Progenitor cell of endocrine pancreas (in vitro differentiated cells): ENCODE measurements at regions not wholly inside any gene's neighbourhood (a gene's known extent, or its start where the extent isn't known, plus 50 kb on each side); places are given as distances from the start of the nearest gene placed in this dataset.

Experiments used
- DNase-seq: peaks from one replicate; pipeline ENCODE4 v3.0.0; 2021; ENCODE audit warnings: low spot score; ENCODE audit not compliant: unreplicated experiment
- H3K27ac Mint-ChIP-seq: 2 replicates; pipeline ENCODE4 v1.8.0; 2021; ENCODE audit warnings: mild to moderate bottlenecking, moderate library complexity, mixed read lengths
- H3K27me3 Mint-ChIP-seq: 2 replicates; pipeline ENCODE4 v1.8.0; 2021; ENCODE audit warnings: mixed read lengths
- H3K36me3 Mint-ChIP-seq: 2 replicates; pipeline ENCODE4 v1.8.0; 2022; ENCODE audit warnings: mixed read lengths; ENCODE audit not compliant: insufficient read depth
- H3K4me1 Mint-ChIP-seq: 2 replicates; pipeline ENCODE4 v1.8.0; 2021; ENCODE audit warnings: low read depth, mixed read lengths
- H3K4me3 Mint-ChIP-seq: 2 replicates; pipeline ENCODE4 v1.8.0; 2021; ENCODE audit warnings: low read depth, mild to moderate bottlenecking, moderate library complexity, mixed read lengths
- H3K9me3 Mint-ChIP-seq: 2 replicates; pipeline ENCODE4 v1.8.0; 2021; ENCODE audit warnings: low read depth, mixed read lengths
- TF ChIP-seq, protein P1 (sequence below): fragments of 200-600 bp; sonication (generic); IDR thresholded peaks from one replicate; pipeline ENCODE4 v1.5.0; 2021; ENCODE audit warnings: antibody characterized with exemption, mild to moderate bottlenecking; ENCODE audit not compliant: unreplicated experiment

DNA sequence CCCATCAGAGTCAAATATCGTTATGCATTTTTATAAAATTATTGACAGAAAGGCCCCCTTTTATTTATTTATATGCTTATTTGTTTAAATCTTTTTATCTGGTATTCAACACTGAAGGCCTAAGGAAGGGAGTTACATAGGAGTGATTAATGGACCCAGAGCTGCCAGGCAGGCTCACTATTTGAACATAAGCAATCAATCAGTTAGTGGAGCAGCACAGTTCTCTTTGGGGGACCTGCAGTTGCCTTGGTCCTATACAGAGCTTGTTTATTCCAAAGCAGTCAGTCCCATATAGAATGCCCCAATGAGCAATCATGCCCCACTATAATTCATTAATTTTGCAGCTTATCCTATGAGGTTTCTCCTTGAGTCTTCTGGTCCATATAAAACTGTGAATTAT, 389.4 kb upstream of the GOT2 start:
- no peak for DNase-seq
- Mint-ChIP-seq H3K4me3 (no peak overlapping the region), H3K27ac (peak overlapping the region; percentile 59), H3K36me3 (no peaks in the 10 kb centered on the region), H3K27me3 (no peaks in the 10 kb centered on the region), H3K9me3 (peaks cover 3% of the 10 kb centered on the region), H3K4me1 (peaks cover 32% of the 10 kb centered on the region)
- TF ChIP-seq, protein P1, sequence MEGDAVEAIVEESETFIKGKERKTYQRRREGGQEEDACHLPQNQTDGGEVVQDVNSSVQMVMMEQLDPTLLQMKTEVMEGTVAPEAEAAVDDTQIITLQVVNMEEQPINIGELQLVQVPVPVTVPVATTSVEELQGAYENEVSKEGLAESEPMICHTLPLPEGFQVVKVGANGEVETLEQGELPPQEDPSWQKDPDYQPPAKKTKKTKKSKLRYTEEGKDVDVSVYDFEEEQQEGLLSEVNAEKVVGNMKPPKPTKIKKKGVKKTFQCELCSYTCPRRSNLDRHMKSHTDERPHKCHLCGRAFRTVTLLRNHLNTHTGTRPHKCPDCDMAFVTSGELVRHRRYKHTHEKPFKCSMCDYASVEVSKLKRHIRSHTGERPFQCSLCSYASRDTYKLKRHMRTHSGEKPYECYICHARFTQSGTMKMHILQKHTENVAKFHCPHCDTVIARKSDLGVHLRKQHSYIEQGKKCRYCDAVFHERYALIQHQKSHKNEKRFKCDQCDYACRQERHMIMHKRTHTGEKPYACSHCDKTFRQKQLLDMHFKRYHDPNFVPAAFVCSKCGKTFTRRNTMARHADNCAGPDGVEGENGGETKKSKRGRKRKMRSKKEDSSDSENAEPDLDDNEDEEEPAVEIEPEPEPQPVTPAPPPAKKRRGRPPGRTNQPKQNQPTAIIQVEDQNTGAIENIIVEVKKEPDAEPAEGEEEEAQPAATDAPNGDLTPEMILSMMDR = no peak

DNA sequence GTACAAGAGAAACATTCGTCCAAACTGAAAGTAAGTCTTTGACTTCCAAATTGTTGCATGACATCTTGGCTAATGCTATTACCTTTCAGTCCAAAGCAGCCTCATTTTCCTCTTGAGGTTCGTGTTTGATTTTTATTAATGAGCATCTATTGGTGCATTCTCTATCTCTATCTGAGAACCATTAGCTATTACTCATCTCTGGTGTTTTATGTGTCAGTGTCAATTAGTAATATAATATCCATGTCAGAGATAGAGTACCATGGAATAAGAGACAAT, 388.1 kb upstream of the GOT2 start:
- no peak for DNase-seq
- Mint-ChIP-seq H3K4me1 (peaks cover 32% of the 10 kb centered on the region), H3K9me3 (peaks cover 3% of the 10 kb centered on the region), H3K4me3 (no peak overlapping the region), H3K36me3 (no peaks in the 10 kb centered on the region), H3K27ac (no peak overlapping the region), H3K27me3 (no peaks in the 10 kb centered on the region)
- TF ChIP-seq, protein P1 = no peak

DNA sequence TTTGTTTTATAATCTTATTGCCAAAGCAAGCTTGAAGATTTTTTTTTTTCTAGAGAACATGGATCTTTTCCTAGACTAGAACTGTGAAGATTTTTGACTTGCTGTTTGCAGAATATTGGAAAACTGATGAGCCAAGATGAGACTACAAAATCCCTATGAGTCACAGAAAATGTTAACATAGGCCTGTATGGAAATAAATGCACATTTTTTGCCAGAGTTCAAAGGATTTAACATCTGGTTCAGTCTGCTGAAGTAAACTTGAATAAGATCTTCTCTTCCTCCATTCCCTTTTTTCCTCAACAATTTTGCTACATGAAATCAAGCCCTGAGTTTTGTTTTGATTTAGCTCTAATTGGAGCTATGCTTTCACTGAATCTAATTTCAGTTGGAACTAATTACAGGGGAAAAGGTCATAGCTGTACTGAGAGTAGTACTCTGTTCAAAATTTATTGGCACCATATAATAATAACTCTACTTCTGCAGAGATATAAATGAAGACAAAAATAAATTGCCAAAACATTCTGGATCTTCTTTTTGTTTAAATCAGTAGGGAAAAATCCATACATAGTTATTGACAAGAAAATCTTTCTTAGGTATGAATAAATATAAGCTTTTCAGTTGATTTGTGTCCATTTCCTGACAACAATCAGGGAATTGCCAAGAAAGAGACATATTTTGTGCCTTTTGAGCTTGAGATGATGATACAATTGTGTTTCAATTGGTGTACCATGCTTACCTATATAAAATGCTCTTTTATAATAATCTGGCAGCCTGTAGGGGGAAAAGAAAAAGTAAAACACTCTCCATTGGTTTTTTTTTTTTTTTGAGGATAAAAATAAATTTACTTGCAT, 387.5 kb upstream of the GOT2 start:
- no peaks in the 10 kb centered on the region for H3K27me3 Mint-ChIP-seq
- TF ChIP-seq, protein P1 = no peak
- no peak overlapping the region for H3K27ac Mint-ChIP-seq
- H3K4me1 Mint-ChIP-seq = peaks cover 32% of the 10 kb centered on the region
- H3K9me3 Mint-ChIP-seq = peaks cover 3% of the 10 kb centered on the region
- H3K36me3 Mint-ChIP-seq = no peaks in the 10 kb centered on the region
- DNase-seq = no peak
- no peak overlapping the region for H3K4me3 Mint-ChIP-seq

DNA sequence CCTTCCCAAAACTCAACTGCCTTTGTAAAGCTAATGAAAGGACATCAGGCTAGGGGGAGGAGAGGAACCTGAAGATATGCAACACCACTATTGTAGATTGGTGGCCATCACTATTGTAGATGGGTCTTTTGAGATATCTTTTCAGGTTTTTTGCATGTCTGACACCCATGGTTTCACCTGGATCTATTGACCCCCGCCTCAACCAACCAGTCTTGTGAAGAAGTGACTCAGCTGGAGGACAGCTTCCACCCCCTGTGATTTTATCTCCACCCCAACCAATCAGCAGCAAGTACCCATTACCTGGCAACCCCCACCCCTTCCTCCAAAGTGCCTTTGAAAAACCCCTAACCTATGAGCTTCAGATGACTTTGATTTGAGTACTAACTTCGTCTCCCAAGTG, 382.6 kb upstream of the GOT2 start:
- no peaks in the 10 kb centered on the region for H3K36me3 Mint-ChIP-seq
- no peak overlapping the region for H3K27ac Mint-ChIP-seq
- no peak for DNase-seq
- TF ChIP-seq, protein P1 = no peak
- H3K9me3 Mint-ChIP-seq = peaks cover 3% of the 10 kb centered on the region
- peaks cover 15% of the 10 kb centered on the region for H3K4me1 Mint-ChIP-seq
- no peaks in the 10 kb centered on the region for H3K27me3 Mint-ChIP-seq
- H3K4me3 Mint-ChIP-seq = no peak overlapping the region

DNA sequence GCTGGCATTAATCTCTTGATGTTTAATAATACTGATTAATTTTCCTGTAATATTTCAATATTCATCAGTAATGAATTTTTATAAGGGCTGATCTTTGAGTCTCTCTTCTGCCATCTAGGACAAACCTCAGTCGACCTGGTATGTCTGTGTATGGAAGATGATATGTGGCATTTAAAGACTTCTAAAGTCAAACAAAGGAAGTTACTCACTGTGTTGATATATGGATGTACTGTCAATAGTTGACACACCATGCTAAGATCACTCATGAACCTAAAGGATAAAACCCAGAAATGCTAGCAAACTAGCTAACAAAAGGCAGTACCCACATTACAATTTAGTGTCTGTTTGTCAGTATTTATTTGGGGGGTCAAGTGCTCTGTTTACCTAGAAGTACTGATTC, 380.7 kb upstream of the GOT2 start:
- TF ChIP-seq, protein P1 = no peak
- H3K27me3 Mint-ChIP-seq = no peaks in the 10 kb centered on the region
- no peak for DNase-seq
- H3K27ac Mint-ChIP-seq = no peak overlapping the region
- peaks cover 8% of the 10 kb centered on the region for H3K4me1 Mint-ChIP-seq
- H3K4me3 Mint-ChIP-seq = no peak overlapping the region
- H3K9me3 Mint-ChIP-seq = peaks cover 3% of the 10 kb centered on the region
- H3K36me3 Mint-ChIP-seq = no peaks in the 10 kb centered on the region
